HAP-1 (cell line): ENCODE measurements at regions not wholly inside any gene's neighbourhood (a gene's known extent, or its start where the extent isn't known, plus 50 kb on each side); places are given as distances from the start of the nearest gene placed in this dataset.

Experiments used
- DNase-seq, 2 experiments: peaks; one replicate each; pipeline ENCODE4 v3.0.0-alpha.2; 2016 to 2020; ENCODE audit warnings: low spot score in 2 of 2
- H3K27me3 ChIP-seq: fragments of 250-450 bp; sonication (Bioruptor Pico); 2 replicates; pipeline ENCODE4 v1.5.1; 2020; ENCODE audit warnings: low read depth, mild to moderate bottlenecking, moderate library complexity
- H3K36me3 ChIP-seq: fragments of 250-450 bp; sonication (Bioruptor Pico); replicated peaks from 2 replicates; pipeline ENCODE4 v1.5.1; 2020; ENCODE audit warnings: mild to moderate bottlenecking
- H3K4me1 ChIP-seq: fragments of 250-450 bp; sonication (Bioruptor Pico); 2 replicates; pipeline ENCODE4 v1.5.1; 2020; ENCODE audit warnings: mild to moderate bottlenecking
- H3K4me3 ChIP-seq: fragments of 250-450 bp; sonication (Bioruptor Pico); 2 replicates; pipeline ENCODE4 v1.5.1; 2020; ENCODE audit warnings: mild to moderate bottlenecking, moderate library complexity
- H3K9me3 ChIP-seq: fragments of 250-450 bp; sonication (Bioruptor Pico); 2 replicates; pipeline ENCODE4 v1.5.1; 2020; ENCODE audit warnings: mild to moderate bottlenecking, moderate library complexity
- in situ Hi-C: fragments of 300-500 bp; cut with MboI; formaldehyde crosslinking; loops from 3 replicates; pipeline ENCODE4 v1.14.3; 2020; ENCODE audit warnings: low sequenced_read_pairs, inconsistent platforms, mixed read lengths

- in situ Hi-C loops = no loop called here
- Histone ChIP-seq H3K27me3 (no peaks in the 10 kb centered on the region; the same call in 1 of the 2 replicates), H3K4me3 (no peak overlapping the region), H3K9me3 (no peaks in the 10 kb centered on the region), H3K36me3 (no peaks in the 10 kb centered on the region), H3K4me1 (no peaks in the 10 kb centered on the region)
- no peak for DNase-seq
Measured at GRCh38 chr2:66714610-66715009, 279.7 kb downstream of the MEIS1 start.

DNA sequence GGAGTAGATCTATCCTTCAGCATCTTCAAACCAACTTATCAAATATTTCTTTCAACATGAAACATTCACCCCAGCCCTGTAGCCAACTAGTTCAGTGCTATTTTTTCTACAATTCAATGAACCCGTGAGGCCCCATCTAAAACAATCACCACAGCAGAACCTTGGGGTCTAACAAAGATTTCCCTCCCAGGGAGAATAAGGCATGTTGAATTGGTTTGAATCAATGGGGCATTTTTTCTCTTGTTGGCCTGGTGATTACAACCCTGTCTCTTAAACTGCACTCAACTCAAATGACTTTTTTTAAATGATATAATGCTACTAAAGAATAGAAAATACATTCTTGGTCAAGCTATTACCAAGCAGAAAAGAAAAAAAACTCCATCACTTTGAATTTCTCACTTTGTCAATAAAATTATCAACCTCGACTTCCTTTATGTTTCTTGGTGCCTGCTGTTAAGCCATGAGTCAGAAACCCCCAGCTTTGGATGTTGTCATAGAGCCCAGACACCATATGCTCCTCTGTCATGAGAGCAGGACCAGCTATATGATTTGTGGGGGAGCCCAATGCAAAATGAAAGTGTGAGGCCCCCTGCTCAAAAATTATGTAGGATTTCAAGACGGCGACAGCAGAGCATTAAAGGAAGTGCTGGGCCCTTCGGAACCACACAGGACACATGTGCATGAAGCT lies 282.4 kb downstream of the MEIS1 start:
- Histone ChIP-seq H3K4me3 (no peak overlapping the region), H3K36me3 (no peaks in the 10 kb centered on the region), H3K27me3 (no peaks in the 10 kb centered on the region; the same call in none of the 2 replicates), H3K4me1 (no peaks in the 10 kb centered on the region), H3K9me3 (no peaks in the 10 kb centered on the region)
- no peak for DNase-seq
- in situ Hi-C loops = no loop called here

GRCh38 chr2:66717973-66718372 lies 283.0 kb downstream of the MEIS1 start:
- Histone ChIP-seq H3K36me3 (no peaks in the 10 kb centered on the region), H3K27me3 (no peaks in the 10 kb centered on the region; the same call in none of the 2 replicates), H3K4me1 (no peaks in the 10 kb centered on the region), H3K9me3 (no peaks in the 10 kb centered on the region), H3K4me3 (no peak overlapping the region)
- no peak for DNase-seq
- in situ Hi-C loops = no loop called here

GRCh38 chr2:66721776-66722175 lies 286.9 kb downstream of the MEIS1 start:
- Histone ChIP-seq H3K4me3 (no peak overlapping the region), H3K27me3 (no peaks in the 10 kb centered on the region; the same call in 1 of the 2 replicates), H3K36me3 (no peaks in the 10 kb centered on the region), H3K4me1 (no peaks in the 10 kb centered on the region), H3K9me3 (no peaks in the 10 kb centered on the region)
- in situ Hi-C loops = no loop called here
- no peak for DNase-seq

GRCh38 chr2:66724241-66724640 lies 289.3 kb downstream of the MEIS1 start:
- no peaks in the 10 kb centered on the region; the same call in 1 of the 2 replicates for H3K27me3 ChIP-seq
- no peak overlapping the region for H3K4me3 ChIP-seq
- H3K4me1 ChIP-seq = no peaks in the 10 kb centered on the region
- H3K9me3 ChIP-seq = no peaks in the 10 kb centered on the region
- in situ Hi-C loops = no loop called here
- no peak for DNase-seq
- H3K36me3 ChIP-seq = no peaks in the 10 kb centered on the region

DNA sequence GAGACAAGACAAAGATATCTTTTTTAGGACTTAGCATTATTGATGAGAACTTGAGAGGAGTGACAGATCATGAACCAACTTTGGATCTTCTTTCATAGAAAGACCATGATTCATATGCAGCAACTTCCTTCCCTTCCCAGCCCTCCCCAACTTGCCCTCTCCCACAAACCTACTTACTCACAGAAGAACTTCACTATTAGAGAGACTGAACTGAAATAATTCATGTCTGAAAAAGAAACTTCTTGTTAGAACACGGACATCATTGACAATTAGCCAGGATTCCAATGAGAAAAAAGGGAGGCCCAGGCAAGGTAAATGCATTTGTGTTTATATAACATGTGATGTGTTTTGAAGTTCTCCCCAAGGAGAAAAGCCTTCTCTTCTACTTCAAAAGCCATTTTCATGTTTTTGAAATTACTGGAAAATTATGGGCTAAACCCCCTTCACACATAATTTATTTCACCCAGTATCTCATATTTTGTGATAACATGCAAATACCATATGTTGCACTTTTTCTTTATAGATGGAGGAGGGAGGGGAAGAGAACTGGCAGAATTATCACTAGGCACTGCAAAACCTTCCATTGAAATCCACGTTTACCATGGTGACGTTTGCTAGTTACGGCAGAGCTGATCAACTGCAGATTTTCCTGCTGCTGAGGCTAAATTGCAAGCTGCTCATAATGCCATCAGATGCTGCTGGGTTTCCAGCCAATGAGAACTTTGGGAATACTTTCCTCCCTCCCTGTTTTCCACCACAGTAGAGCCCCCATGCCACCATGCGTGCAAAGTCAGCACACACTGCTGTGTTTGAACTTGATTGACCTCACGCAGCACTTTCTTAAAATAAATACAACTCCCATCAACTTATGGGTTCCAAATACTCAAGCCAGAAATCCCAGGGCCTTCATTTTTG lies 294.7 kb downstream of the MEIS1 start:
- no peak for DNase-seq
- Histone ChIP-seq H3K36me3 (no peaks in the 10 kb centered on the region), H3K9me3 (no peaks in the 10 kb centered on the region), H3K27me3 (peaks cover 11% of the 10 kb centered on the region; the same call in 1 of the 2 replicates), H3K4me1 (no peaks in the 10 kb centered on the region), H3K4me3 (no peak overlapping the region)
- in situ Hi-C loops = no loop called here

DNA sequence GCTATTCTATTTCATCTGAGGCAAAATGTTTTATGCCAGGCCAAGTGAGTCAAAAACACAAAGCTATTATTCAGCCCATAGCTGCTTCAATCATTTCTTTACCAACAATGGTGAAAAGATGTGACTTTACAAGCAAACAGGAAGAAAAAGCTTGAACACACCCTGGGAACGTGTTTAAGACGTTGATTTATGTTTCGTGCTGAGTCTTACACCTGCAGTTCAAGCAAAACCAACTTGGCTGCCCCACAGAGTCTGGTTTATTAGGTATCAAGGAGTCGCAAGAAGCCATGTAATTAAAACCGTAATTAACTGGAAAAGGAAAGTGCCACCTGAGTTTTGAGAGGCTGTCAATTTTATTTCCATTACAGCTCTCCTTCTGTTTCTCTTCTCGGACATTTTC lies 295.5 kb downstream of the MEIS1 start:
- no peak for DNase-seq
- H3K4me1 ChIP-seq = no peaks in the 10 kb centered on the region
- peaks cover 11% of the 10 kb centered on the region; the same call in 1 of the 2 replicates for H3K27me3 ChIP-seq
- no peaks in the 10 kb centered on the region for H3K36me3 ChIP-seq
- in situ Hi-C loops = no loop called here
- H3K9me3 ChIP-seq = no peaks in the 10 kb centered on the region
- H3K4me3 ChIP-seq = no peak overlapping the region

- in situ Hi-C loops = no loop called here
- Histone ChIP-seq H3K27me3 (peaks cover 11% of the 10 kb centered on the region; the same call in 1 of the 2 replicates), H3K4me1 (no peaks in the 10 kb centered on the region), H3K4me3 (no peak overlapping the region), H3K9me3 (no peaks in the 10 kb centered on the region), H3K36me3 (no peaks in the 10 kb centered on the region)
- DNase-seq = no peak
Measured at GRCh38 chr2:66733364-66733999, 298.6 kb downstream of the MEIS1 start.

GRCh38 chr2:66748939-66749338 lies 314.0 kb downstream of the MEIS1 start:
- DNase-seq = no peak
- H3K27me3 ChIP-seq = peaks cover 2% of the 10 kb centered on the region; the same call in 1 of the 2 replicates
- H3K4me3 ChIP-seq = no peak overlapping the region
- no peaks in the 10 kb centered on the region for H3K4me1 ChIP-seq
- no peaks in the 10 kb centered on the region for H3K9me3 ChIP-seq
- in situ Hi-C loops = no loop called here
- H3K36me3 ChIP-seq = no peaks in the 10 kb centered on the region

DNA sequence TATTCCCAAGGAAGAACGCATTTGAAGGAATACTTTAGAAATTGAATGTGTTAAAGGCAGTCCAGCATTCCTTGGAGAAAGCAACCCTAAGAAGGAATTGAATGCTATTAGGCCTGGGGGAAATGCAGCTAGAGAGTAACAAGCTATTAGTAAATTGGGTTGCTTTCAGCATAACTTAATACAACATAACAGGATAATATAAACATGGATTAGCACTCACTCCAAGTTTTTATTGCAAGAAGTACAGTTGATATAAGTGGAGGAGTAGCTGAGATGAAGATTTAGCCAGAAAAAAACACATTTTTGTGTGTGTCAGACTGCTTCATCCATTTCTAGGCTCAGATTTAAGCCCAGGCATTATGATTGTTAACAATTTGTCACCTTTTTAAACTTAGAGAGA lies 314.6 kb downstream of the MEIS1 start:
- no peaks in the 10 kb centered on the region for H3K4me1 ChIP-seq
- no peak overlapping the region for H3K4me3 ChIP-seq
- no peaks in the 10 kb centered on the region for H3K9me3 ChIP-seq
- in situ Hi-C loops = no loop called here
- no peaks in the 10 kb centered on the region for H3K36me3 ChIP-seq
- peaks cover 2% of the 10 kb centered on the region; the same call in 1 of the 2 replicates for H3K27me3 ChIP-seq
- no peak for DNase-seq

GRCh38 chr2:66753257-66753656 lies 318.3 kb downstream of the MEIS1 start:
- in situ Hi-C loops = no loop called here
- DNase-seq = no peak
- H3K9me3 ChIP-seq = no peaks in the 10 kb centered on the region
- H3K27me3 ChIP-seq = peaks cover 2% of the 10 kb centered on the region; the same call in 1 of the 2 replicates
- no peak overlapping the region for H3K4me3 ChIP-seq
- H3K36me3 ChIP-seq = no peaks in the 10 kb centered on the region
- no peaks in the 10 kb centered on the region for H3K4me1 ChIP-seq

- H3K9me3 ChIP-seq = no peaks in the 10 kb centered on the region
- H3K4me1 ChIP-seq = no peaks in the 10 kb centered on the region
- H3K27me3 ChIP-seq = peaks cover 2% of the 10 kb centered on the region; the same call in 1 of the 2 replicates
- in situ Hi-C loops = no loop called here
- DNase-seq = no peak
- H3K36me3 ChIP-seq = no peaks in the 10 kb centered on the region
- no peak overlapping the region for H3K4me3 ChIP-seq
Measured at GRCh38 chr2:66753660-66754059, 318.7 kb downstream of the MEIS1 start.

DNA sequence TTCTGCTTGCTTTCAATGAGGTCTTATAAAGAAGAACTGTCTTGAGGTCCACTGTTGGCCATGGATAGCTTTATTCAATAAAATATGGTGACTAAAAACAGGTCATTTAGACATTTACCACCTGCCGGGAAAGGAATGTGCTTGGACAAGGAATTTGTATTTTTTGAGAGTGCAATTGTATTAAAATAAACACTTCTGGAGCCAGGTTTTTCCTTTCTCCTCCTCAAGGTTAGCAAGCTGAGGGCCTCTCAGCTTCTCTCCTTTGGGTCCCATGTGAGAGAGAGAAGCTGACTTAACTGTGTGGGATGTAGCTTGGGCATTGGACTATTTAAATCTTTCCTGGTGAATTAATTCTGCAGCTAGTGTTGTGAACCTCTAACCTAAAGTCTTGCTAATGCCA lies 321.0 kb downstream of the MEIS1 start:
- Histone ChIP-seq H3K4me1 (no peaks in the 10 kb centered on the region), H3K27me3 (no peaks in the 10 kb centered on the region), H3K9me3 (no peaks in the 10 kb centered on the region), H3K36me3 (no peaks in the 10 kb centered on the region), H3K4me3 (no peak overlapping the region)
- in situ Hi-C loops = no loop called here
- no peak for DNase-seq

- in situ Hi-C loops = no loop called here
- Histone ChIP-seq H3K4me3 (no peak overlapping the region), H3K9me3 (no peaks in the 10 kb centered on the region), H3K27me3 (no peaks in the 10 kb centered on the region), H3K4me1 (no peaks in the 10 kb centered on the region), H3K36me3 (no peaks in the 10 kb centered on the region)
- no peak for DNase-seq
Measured at GRCh38 chr2:66761826-66762225, 326.9 kb downstream of the MEIS1 start.
